ENCODE measurements at regions not wholly inside any gene's neighbourhood (a gene's known extent, or its start where the extent isn't known, plus 50 kb on each side); places are given as distances from the start of the nearest gene placed in this dataset.

DNA sequence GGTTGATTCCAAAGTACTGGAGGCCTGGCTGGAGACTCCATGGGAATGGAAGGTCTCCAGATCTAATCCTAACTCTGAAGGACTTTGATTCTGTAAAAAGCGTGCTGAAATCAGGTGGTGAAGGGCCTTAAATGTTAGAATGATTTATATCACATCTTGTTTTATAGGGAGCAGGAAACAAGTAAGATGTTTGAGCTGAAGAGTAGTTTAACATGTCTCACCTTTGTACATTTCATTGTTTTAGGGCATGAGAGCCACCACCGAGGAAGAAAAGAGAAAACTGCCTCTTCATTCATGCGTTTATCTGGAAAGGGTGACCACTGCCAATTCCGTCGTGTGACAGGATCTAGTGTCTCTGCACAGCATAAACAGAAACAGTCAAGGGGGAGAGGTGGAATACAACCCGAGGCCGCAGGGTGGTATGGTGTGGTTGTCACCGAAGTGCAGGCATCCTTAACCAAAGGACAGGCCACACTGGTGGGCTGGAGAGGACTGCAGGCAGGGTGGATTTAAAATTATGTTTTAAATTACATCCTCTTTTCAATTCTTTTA, 445.3 kb downstream of the SLC4A3 start:
- H3K4me1 ChIP-seq (ENCODE audit: control insufficient read depth, low read length) = no peaks in the 10 kb centered on the region
- H4K20me1 ChIP-seq (ENCODE audit: control insufficient read depth, insufficient read depth, low read depth, low read length) = no peaks in the 10 kb centered on the region
- no peaks in the 10 kb centered on the region for H3K36me3 ChIP-seq (ENCODE audit: control insufficient read depth, low read length)
- no peaks in the 10 kb centered on the region for H3F3A ChIP-seq (ENCODE audit: control insufficient read depth, insufficient read depth)
- H3K9me3 ChIP-seq (ENCODE audit: control insufficient read depth, insufficient read depth, low read length) = no peaks in the 10 kb centered on the region
- no peaks in the 10 kb centered on the region for H3K79me2 ChIP-seq (ENCODE audit: control insufficient read depth, low read length)
- no peaks in the 10 kb centered on the region for H3K9me2 ChIP-seq (replicated peaks; ENCODE audit: control insufficient read depth, low read length)
- no peaks in the 10 kb centered on the region for H3K27me3 ChIP-seq (ENCODE audit: control insufficient read depth, low read length)
- H3K4me2 ChIP-seq (ENCODE audit: low read length) = no peak overlapping the region
- no peak overlapping the region for H3K27ac ChIP-seq (ENCODE audit: low read depth, low read length)
- no peak overlapping the region for H3K4me3 ChIP-seq (ENCODE audit: low read length)
- TF ChIP-seq, protein P1, sequence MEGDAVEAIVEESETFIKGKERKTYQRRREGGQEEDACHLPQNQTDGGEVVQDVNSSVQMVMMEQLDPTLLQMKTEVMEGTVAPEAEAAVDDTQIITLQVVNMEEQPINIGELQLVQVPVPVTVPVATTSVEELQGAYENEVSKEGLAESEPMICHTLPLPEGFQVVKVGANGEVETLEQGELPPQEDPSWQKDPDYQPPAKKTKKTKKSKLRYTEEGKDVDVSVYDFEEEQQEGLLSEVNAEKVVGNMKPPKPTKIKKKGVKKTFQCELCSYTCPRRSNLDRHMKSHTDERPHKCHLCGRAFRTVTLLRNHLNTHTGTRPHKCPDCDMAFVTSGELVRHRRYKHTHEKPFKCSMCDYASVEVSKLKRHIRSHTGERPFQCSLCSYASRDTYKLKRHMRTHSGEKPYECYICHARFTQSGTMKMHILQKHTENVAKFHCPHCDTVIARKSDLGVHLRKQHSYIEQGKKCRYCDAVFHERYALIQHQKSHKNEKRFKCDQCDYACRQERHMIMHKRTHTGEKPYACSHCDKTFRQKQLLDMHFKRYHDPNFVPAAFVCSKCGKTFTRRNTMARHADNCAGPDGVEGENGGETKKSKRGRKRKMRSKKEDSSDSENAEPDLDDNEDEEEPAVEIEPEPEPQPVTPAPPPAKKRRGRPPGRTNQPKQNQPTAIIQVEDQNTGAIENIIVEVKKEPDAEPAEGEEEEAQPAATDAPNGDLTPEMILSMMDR (IDR thresholded peaks at IDR 0.05; ENCODE audit: low read depth, low read length, poor library complexity, severe bottlenecking) = no peak
- TF ChIP-seq EZH2phosphoT487 (IDR thresholded peaks at IDR 0.05; ENCODE audit: borderline replicate concordance, low read length) = no peak

DNA sequence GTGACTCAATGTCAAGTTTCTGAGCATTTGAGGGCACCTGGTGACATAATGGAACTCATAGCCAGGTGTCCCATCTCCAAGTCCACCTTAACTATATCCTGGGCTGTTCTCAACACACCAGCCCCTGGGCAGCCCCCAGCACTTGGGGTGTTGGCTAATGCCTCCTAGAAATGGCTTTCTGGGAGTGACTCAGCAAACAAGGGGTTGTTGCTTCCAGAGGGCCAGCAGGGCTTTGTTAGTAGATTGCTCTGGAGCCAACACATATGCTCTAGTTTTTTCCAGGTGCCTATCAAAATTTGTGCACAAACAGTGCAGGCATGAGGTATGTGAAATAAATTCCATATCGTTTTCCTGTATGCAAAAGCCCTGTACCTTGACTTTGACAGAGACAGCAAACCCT, 448.4 kb downstream of the SLC4A3 start:
- Histone ChIP-seq H3K4me3 (ENCODE audit: low read length) (no peak overlapping the region), H3K4me1 (ENCODE audit: control insufficient read depth, low read length) (no peaks in the 10 kb centered on the region), H3K27me3 (ENCODE audit: control insufficient read depth, low read length) (no peaks in the 10 kb centered on the region), H3K27ac (ENCODE audit: low read depth, low read length) (no peak overlapping the region), H3F3A (ENCODE audit: control insufficient read depth, insufficient read depth) (no peaks in the 10 kb centered on the region), H3K9me3 (ENCODE audit: control insufficient read depth, insufficient read depth, low read length) (no peaks in the 10 kb centered on the region), H3K79me2 (ENCODE audit: control insufficient read depth, low read length) (no peaks in the 10 kb centered on the region), H3K4me2 (ENCODE audit: low read length) (no peak overlapping the region), H3K36me3 (ENCODE audit: control insufficient read depth, low read length) (no peaks in the 10 kb centered on the region), H3K9me2 (replicated peaks; ENCODE audit: control insufficient read depth, low read length) (no peaks in the 10 kb centered on the region), H4K20me1 (ENCODE audit: control insufficient read depth, insufficient read depth, low read depth, low read length) (no peaks in the 10 kb centered on the region)
- TF ChIP-seq, protein P1 (IDR thresholded peaks at IDR 0.05; ENCODE audit: low read depth, low read length, poor library complexity, severe bottlenecking) = no peak
- TF ChIP-seq EZH2phosphoT487 (IDR thresholded peaks at IDR 0.05; ENCODE audit: borderline replicate concordance, low read length) = no peak

DNA sequence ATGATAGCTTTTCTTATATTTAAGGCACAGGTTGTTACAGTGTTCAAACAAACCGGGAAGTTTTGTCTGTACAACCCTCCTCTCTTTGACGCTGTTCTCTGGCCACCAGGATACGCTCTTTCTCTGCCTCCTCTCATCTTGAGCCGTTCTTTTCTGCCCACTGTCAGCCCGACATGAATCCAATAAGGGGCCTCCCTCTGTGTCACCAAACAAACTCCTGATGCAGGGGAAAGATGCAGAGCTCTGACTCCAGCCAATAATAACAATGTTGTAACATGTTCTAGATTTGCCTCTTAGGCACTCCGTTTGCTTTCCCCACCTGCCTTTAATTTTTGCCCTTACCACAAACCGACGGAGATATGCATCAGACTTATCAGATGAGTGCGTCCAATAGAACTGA, 449.3 kb downstream of the SLC4A3 start:
- Histone ChIP-seq H3K27ac (ENCODE audit: low read depth, low read length) (no peak overlapping the region), H3F3A (ENCODE audit: control insufficient read depth, insufficient read depth) (no peaks in the 10 kb centered on the region), H3K9me2 (replicated peaks; ENCODE audit: control insufficient read depth, low read length) (no peaks in the 10 kb centered on the region), H3K9me3 (ENCODE audit: control insufficient read depth, insufficient read depth, low read length) (no peaks in the 10 kb centered on the region), H3K27me3 (ENCODE audit: control insufficient read depth, low read length) (no peaks in the 10 kb centered on the region), H3K36me3 (ENCODE audit: control insufficient read depth, low read length) (no peaks in the 10 kb centered on the region), H3K4me1 (ENCODE audit: control insufficient read depth, low read length) (no peaks in the 10 kb centered on the region), H3K4me2 (ENCODE audit: low read length) (no peak overlapping the region), H4K20me1 (ENCODE audit: control insufficient read depth, insufficient read depth, low read depth, low read length) (no peaks in the 10 kb centered on the region), H3K4me3 (ENCODE audit: low read length) (no peak overlapping the region), H3K79me2 (ENCODE audit: control insufficient read depth, low read length) (no peaks in the 10 kb centered on the region)
- TF ChIP-seq EZH2phosphoT487 (IDR thresholded peaks at IDR 0.05; ENCODE audit: borderline replicate concordance, low read length) = no peak
- TF ChIP-seq, protein P1 (IDR thresholded peaks at IDR 0.05; ENCODE audit: low read depth, low read length, poor library complexity, severe bottlenecking) = no peak
